Skeletal muscle satellite cell (primary cell): ENCODE measurements at regions not wholly inside any gene's neighbourhood (a gene's known extent, or its start where the extent isn't known, plus 50 kb on each side); places are given as distances from the start of the nearest gene placed in this dataset.
"Not testable (repeated sequence)": the region's sequence is repeated elsewhere in the genome, so short reads cannot be mapped to it uniquely, and the experiment has no call there.

Experiments used
- H3K27me3 ChIP-seq: 2 replicates; pipeline ENCODE4 v1.7.0; 2013; ENCODE audit warnings: low read length; ENCODE audit not compliant: control insufficient read depth, insufficient read depth
- H3K36me3 ChIP-seq: 2 replicates; pipeline ENCODE4 v1.7.0; 2013; ENCODE audit warnings: mild to moderate bottlenecking, control low read depth, low read length; ENCODE audit not compliant: insufficient read depth
- H3K4me1 ChIP-seq: 2 replicates; pipeline ENCODE4 v1.7.0; 2013; ENCODE audit warnings: low read length; ENCODE audit not compliant: control insufficient read depth, insufficient read depth
- H3K4me2 ChIP-seq: 2 replicates; pipeline ENCODE4 v1.7.0; 2013; ENCODE audit warnings: mild to moderate bottlenecking, low read length
- H3K4me3 ChIP-seq: 2 replicates; pipeline ENCODE4 v1.7.0; 2013; ENCODE audit warnings: low read length
- H3K9ac ChIP-seq: 2 replicates; pipeline ENCODE4 v1.7.0; 2013; ENCODE audit warnings: mild to moderate bottlenecking, low read depth, low read length, moderate library complexity
- H3K9me3 ChIP-seq: replicated peaks from 2 replicates; pipeline ENCODE4 v1.7.0; 2013; ENCODE audit warnings: mild to moderate bottlenecking, control low read depth, low read length

GRCh38 chr22:47408409-47408808 is 646.0 kb downstream of the TBC1D22A start:
- no peaks in the 10 kb centered on the region for H3K4me1 ChIP-seq
- no peaks in the 10 kb centered on the region for H3K36me3 ChIP-seq
- no peak overlapping the region for H3K9ac ChIP-seq
- no peaks in the 10 kb centered on the region for H3K27me3 ChIP-seq
- peaks cover 2% of the 10 kb centered on the region for H3K9me3 ChIP-seq
- no peak overlapping the region for H3K4me3 ChIP-seq
- no peak overlapping the region for H3K4me2 ChIP-seq

DNA sequence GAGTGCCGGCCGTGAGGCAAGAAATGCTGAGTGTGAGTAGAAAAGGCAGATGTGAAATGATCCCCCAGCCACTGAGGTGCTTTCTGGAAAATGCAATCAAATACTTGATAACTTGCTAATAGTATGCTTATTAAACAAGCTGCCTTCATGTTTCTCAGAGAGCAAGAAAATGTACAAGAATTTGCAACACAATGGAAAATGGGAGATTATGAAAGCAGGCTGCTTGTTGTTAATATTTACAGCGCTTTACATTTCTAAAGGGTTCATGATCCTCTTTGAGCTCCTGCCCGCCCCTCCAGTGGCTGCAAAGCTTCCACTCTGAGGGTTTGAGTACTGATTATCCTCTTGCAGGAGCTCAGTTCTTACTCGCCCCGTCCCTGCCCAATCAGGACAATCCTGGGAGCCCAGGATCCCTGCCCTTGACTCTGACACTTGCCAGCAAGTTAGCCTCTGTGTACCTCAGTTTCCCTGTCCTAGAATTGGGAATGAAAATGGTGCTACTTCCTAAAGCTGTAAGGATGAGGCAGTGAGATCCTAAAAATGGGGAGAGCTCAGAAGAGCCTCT is 645.1 kb downstream of the TBC1D22A start:
- Histone ChIP-seq H3K36me3 (no peaks in the 10 kb centered on the region), H3K4me1 (no peaks in the 10 kb centered on the region), H3K9ac (no peak overlapping the region), H3K4me2 (no peak overlapping the region), H3K4me3 (no peak overlapping the region), H3K9me3 (peaks cover 2% of the 10 kb centered on the region), H3K27me3 (no peaks in the 10 kb centered on the region)

- Histone ChIP-seq H3K9me3 (peaks cover 2% of the 10 kb centered on the region), H3K27me3 (no peaks in the 10 kb centered on the region), H3K4me1 (no peaks in the 10 kb centered on the region), H3K4me2 (no peak overlapping the region), H3K4me3 (no peak overlapping the region), H3K9ac (no peak overlapping the region), H3K36me3 (no peaks in the 10 kb centered on the region)
Measured at GRCh38 chr22:47406896-47407295, 644.4 kb downstream of the TBC1D22A start.

DNA sequence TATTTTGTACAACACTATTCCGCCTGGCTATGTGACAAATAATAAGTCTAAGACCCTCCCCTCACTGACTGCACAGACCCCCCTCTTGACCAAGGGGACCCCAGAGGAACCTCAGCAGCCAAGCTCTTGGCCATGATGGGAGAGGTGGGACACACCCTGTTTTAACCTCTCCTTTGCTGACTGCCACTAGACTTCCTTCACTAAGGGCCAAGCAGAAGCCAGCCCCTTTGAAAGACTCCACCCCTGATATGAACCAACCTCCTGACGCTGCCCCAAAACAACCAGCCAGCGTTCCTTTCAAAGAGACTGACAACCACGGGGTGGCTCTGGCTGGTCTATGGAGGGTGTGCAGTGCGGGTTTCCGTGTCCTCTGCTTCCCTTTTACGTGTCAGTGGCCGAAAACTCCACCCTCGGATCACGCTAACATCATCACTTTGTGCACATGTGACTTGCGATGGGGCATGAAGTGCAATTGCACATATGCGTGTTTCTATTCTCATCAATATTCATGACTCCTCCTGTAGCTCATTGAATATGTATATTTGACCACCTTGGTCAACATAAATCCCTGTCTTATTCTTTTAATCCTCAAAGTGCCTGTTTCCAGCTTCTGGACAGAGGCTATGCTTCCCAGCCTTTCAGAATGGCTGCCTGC is 643.9 kb downstream of the TBC1D22A start:
- H3K4me1 ChIP-seq: no peaks in the 10 kb centered on the region
- peaks cover 2% of the 10 kb centered on the region for H3K9me3 ChIP-seq
- H3K4me2 ChIP-seq: no peak overlapping the region
- H3K27me3 ChIP-seq: no peaks in the 10 kb centered on the region
- no peaks in the 10 kb centered on the region for H3K36me3 ChIP-seq
- no peak overlapping the region for H3K9ac ChIP-seq
- H3K4me3 ChIP-seq: no peak overlapping the region

GRCh38 chr22:47405222-47405621 is 642.8 kb downstream of the TBC1D22A start:
- not testable (repeated sequence) for H3K27me3 ChIP-seq, H3K36me3 ChIP-seq, H3K9ac ChIP-seq, H3K4me3 ChIP-seq, H3K4me1 ChIP-seq, H3K4me2 ChIP-seq, H3K9me3 ChIP-seq

GRCh38 chr22:47402876-47403525 is 640.6 kb downstream of the TBC1D22A start:
- H3K4me2 ChIP-seq: no peak overlapping the region
- H3K4me3 ChIP-seq: no peak overlapping the region
- no peak overlapping the region for H3K9ac ChIP-seq
- no peaks in the 10 kb centered on the region for H3K4me1 ChIP-seq
- no peaks in the 10 kb centered on the region for H3K27me3 ChIP-seq
- peaks cover 2% of the 10 kb centered on the region for H3K9me3 ChIP-seq
- H3K36me3 ChIP-seq: no peaks in the 10 kb centered on the region

DNA sequence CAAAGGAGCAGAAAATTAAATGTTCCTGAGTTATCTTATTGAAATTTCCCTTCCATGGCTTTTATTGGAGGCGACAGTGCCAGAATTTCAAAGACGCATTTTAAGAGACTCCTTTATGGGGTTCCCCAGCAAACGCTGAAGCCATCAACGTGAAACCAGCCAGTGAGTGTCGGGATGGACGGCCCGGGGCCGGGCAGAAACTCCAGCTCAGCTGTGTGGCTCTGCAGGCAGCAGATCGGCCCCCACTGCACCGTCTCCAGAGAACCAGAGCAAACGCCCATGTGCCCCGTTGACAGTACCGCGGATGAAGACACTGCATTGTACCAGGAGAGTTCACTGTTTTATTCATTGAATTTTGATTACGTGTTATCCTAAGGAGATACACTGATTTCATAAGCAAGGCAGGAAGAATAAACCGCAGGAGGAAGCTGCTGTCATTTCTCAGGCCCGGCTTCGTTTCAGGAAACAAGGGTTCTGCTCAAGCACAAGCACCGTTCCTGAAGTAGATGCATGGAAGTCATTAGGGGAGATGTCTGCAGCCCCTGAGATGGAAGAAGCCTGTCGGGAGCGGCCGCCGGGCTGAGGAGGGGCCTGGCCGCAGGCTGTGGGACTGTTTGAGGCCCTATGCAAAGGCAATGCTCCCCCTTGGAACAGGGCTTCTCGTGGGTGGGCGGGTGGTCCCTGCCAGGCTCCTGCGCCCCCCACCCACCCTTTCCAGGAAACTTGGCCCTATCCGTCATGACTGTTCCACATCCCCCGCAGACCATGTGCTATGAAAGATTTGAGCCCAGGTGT is 639.7 kb downstream of the TBC1D22A start:
- Histone ChIP-seq H3K4me1 (no peaks in the 10 kb centered on the region), H3K9me3 (peaks cover 2% of the 10 kb centered on the region), H3K36me3 (no peaks in the 10 kb centered on the region), H3K27me3 (no peaks in the 10 kb centered on the region), H3K4me2 (no peak overlapping the region), H3K4me3 (no peak overlapping the region), H3K9ac (no peak overlapping the region)

DNA sequence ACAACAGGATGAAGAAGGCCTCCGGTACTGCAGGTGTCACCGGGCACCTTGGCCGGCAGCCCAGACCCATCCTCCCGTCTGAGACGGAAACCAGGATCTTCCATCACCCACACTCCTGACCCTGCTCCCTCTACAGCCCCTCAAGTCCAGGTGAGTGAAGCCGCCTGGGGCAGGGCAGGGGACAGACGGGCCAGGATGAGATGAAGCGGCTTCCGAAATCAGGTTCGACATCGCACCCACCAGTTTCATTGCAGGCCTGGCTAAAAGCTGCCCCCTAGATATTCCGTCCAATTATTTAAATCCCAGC is 639.1 kb downstream of the TBC1D22A start:
- Histone ChIP-seq H3K36me3 (no peaks in the 10 kb centered on the region), H3K4me3 (no peak overlapping the region), H3K27me3 (no peaks in the 10 kb centered on the region), H3K9ac (no peak overlapping the region), H3K4me2 (no peak overlapping the region), H3K9me3 (peaks cover 4% of the 10 kb centered on the region), H3K4me1 (no peaks in the 10 kb centered on the region)

GRCh38 chr22:47400701-47401591 is 638.5 kb downstream of the TBC1D22A start:
- H3K9ac ChIP-seq: no peak overlapping the region
- no peaks in the 10 kb centered on the region for H3K4me1 ChIP-seq
- no peaks in the 10 kb centered on the region for H3K36me3 ChIP-seq
- H3K27me3 ChIP-seq: no peaks in the 10 kb centered on the region
- H3K4me2 ChIP-seq: no peak overlapping the region
- H3K4me3 ChIP-seq: no peak overlapping the region
- peaks cover 8% of the 10 kb centered on the region for H3K9me3 ChIP-seq

DNA sequence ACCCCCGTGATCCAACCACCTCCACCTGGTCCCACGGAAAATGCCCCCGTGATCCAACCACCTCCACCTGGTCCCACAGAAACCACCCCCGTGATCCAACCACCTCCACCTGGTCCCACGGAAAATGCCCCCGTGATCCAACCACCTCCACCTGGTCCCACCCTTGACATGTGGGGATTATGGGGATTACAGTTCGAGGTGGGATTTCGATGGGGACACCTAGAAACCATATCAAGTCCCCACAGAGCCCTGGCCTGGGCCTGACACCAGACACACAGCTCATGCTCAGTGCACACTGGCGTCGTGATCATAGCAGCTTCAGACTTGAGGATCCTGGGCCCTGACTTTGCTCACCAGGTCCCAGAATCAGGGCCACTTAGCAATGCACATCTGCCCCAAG is 637.7 kb downstream of the TBC1D22A start:
- not testable (repeated sequence) for H3K36me3 ChIP-seq, H3K9ac ChIP-seq, H3K27me3 ChIP-seq, H3K4me1 ChIP-seq, H3K4me3 ChIP-seq, H3K9me3 ChIP-seq, H3K4me2 ChIP-seq
